ENCODE measurements at regions not wholly inside any gene's neighbourhood (a gene's known extent, or its start where the extent isn't known, plus 50 kb on each side); places are given as distances from the start of the nearest gene placed in this dataset.

- H3K27me3 ChIP-seq (ENCODE audit: control insufficient read depth in 4 of 4, insufficient read depth in 4 of 4, low read length in 3 of 4): no peaks in the 10 kb centered on the region
- H3K27ac ChIP-seq (ENCODE audit: low read depth in 1 of 2, low read length in 2 of 2): no peak overlapping the region
- TF ChIP-seq HNF4A (conservative IDR thresholded peaks at IDR 0.05) (no peak), HNF4G (IDR thresholded peaks at IDR 0.05) (no peak), YY1 (IDR thresholded peaks at IDR 0.05) (no peak), SP1 (IDR thresholded peaks at IDR 0.05) (no peak), TAF1 (conservative IDR thresholded peaks at IDR 0.05) (no peak), FOXA2 (IDR thresholded peaks at IDR 0.05) (no peak), NR2F2 (IDR thresholded peaks at IDR 0.05) (no peak), RAD21 (IDR thresholded peaks at IDR 0.05) (no peak), EGR1 (IDR thresholded peaks at IDR 0.05; ENCODE audit: low read depth in 2 of 2) (no peak), GABPA (IDR thresholded peaks at IDR 0.05 in 1 of 2, conservative IDR thresholded peaks at IDR 0.05 in 1 of 2) (no peak), JUND (IDR thresholded peaks at IDR 0.05) (no peak), RXRA (IDR thresholded peaks at IDR 0.05) (no peak)
- TF ChIP-seq, protein P1, sequence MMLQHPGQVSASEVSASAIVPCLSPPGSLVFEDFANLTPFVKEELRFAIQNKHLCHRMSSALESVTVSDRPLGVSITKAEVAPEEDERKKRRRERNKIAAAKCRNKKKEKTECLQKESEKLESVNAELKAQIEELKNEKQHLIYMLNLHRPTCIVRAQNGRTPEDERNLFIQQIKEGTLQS (IDR thresholded peaks at IDR 0.05): no peak
- TF ChIP-seq, protein P2, sequence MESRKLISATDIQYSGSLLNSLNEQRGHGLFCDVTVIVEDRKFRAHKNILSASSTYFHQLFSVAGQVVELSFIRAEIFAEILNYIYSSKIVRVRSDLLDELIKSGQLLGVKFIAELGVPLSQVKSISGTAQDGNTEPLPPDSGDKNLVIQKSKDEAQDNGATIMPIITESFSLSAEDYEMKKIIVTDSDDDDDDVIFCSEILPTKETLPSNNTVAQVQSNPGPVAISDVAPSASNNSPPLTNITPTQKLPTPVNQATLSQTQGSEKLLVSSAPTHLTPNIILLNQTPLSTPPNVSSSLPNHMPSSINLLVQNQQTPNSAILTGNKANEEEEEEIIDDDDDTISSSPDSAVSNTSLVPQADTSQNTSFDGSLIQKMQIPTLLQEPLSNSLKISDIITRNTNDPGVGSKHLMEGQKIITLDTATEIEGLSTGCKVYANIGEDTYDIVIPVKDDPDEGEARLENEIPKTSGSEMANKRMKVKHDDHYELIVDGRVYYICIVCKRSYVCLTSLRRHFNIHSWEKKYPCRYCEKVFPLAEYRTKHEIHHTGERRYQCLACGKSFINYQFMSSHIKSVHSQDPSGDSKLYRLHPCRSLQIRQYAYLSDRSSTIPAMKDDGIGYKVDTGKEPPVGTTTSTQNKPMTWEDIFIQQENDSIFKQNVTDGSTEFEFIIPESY (IDR thresholded peaks at IDR 0.05): no peak
- TF ChIP-seq, protein P3, sequence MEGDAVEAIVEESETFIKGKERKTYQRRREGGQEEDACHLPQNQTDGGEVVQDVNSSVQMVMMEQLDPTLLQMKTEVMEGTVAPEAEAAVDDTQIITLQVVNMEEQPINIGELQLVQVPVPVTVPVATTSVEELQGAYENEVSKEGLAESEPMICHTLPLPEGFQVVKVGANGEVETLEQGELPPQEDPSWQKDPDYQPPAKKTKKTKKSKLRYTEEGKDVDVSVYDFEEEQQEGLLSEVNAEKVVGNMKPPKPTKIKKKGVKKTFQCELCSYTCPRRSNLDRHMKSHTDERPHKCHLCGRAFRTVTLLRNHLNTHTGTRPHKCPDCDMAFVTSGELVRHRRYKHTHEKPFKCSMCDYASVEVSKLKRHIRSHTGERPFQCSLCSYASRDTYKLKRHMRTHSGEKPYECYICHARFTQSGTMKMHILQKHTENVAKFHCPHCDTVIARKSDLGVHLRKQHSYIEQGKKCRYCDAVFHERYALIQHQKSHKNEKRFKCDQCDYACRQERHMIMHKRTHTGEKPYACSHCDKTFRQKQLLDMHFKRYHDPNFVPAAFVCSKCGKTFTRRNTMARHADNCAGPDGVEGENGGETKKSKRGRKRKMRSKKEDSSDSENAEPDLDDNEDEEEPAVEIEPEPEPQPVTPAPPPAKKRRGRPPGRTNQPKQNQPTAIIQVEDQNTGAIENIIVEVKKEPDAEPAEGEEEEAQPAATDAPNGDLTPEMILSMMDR (IDR thresholded peaks at IDR 0.05; ENCODE audit: low read depth, low read length, missing input control): no peak
- TF ChIP-seq, protein P4, sequence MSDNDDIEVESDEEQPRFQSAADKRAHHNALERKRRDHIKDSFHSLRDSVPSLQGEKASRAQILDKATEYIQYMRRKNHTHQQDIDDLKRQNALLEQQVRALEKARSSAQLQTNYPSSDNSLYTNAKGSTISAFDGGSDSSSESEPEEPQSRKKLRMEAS (IDR thresholded peaks at IDR 0.05): no peak
- no peak for DNase-seq (ENCODE audit: low spot score)
- H3K9me3 ChIP-seq (ENCODE audit: control insufficient read depth in 4 of 4, low read length in 3 of 4): no peaks in the 10 kb centered on the region
- peaks cover 8 to 14% (median 9%) of the 10 kb centered on the region in 4 donors for H3K4me1 ChIP-seq (ENCODE audit: control insufficient read depth in 4 of 4, insufficient read depth in 4 of 4, low read length in 3 of 4)
- H3K4me3 ChIP-seq (ENCODE audit: low read depth in 1 of 3, low read length in 3 of 3): no peak overlapping the region
- 79% methylated on average over 4 of the region's 4 CpGs for WGBS
- no peaks in the 10 kb centered on the region for H3K36me3 ChIP-seq (ENCODE audit: control insufficient read depth in 4 of 4, insufficient read depth in 3 of 4, low read depth in 1 of 4, low read length in 3 of 4)
- no peak overlapping the region for H3K9ac ChIP-seq (ENCODE audit: low read depth in 1 of 2, low read length in 2 of 2)
These were observed 164.5 kb downstream of the PSMG1 start for GRCh38 chr21:39018730-39019129.

- Histone ChIP-seq H3K27me3 (ENCODE audit: control insufficient read depth in 4 of 4, insufficient read depth in 4 of 4, low read length in 3 of 4) (no peaks in the 10 kb centered on the region), H3K9ac (ENCODE audit: low read depth in 1 of 2, low read length in 2 of 2) (no peak overlapping the region), H3K4me3 (ENCODE audit: low read depth in 1 of 3, low read length in 3 of 3) (no peak overlapping the region), H3K9me3 (ENCODE audit: control insufficient read depth in 4 of 4, low read length in 3 of 4) (no peaks in the 10 kb centered on the region), H3K4me1 (ENCODE audit: control insufficient read depth in 4 of 4, insufficient read depth in 4 of 4, low read length in 3 of 4) (peaks cover 8 to 10% (median 8%) of the 10 kb centered on the region in 4 donors), H3K36me3 (ENCODE audit: control insufficient read depth in 4 of 4, insufficient read depth in 3 of 4, low read depth in 1 of 4, low read length in 3 of 4) (no peaks in the 10 kb centered on the region), H3K27ac (ENCODE audit: low read depth in 1 of 2, low read length in 2 of 2) (no peak overlapping the region)
- no peak for DNase-seq (ENCODE audit: low spot score)
- 83% methylated on average over 4 of the region's 4 CpGs for WGBS
- TF ChIP-seq REST (IDR thresholded peaks at IDR 0.05) (no peak), HNF4G (IDR thresholded peaks at IDR 0.05) (no peak), TAF1 (conservative IDR thresholded peaks at IDR 0.05) (no peak), EGR1 (IDR thresholded peaks at IDR 0.05; ENCODE audit: low read depth in 2 of 2) (no peak), GABPA (IDR thresholded peaks at IDR 0.05 in 1 of 2, conservative IDR thresholded peaks at IDR 0.05 in 1 of 2) (no peak), HNF4A (conservative IDR thresholded peaks at IDR 0.05) (no peak), RAD21 (IDR thresholded peaks at IDR 0.05) (no peak), YY1 (IDR thresholded peaks at IDR 0.05) (no peak), SP1 (IDR thresholded peaks at IDR 0.05) (no peak), RXRA (IDR thresholded peaks at IDR 0.05) (no peak), NR2F2 (IDR thresholded peaks at IDR 0.05) (no peak), FOXA1 (IDR thresholded peaks at IDR 0.05) (no peak), FOXA2 (IDR thresholded peaks at IDR 0.05) (no peak)
- TF ChIP-seq, protein P4 (IDR thresholded peaks at IDR 0.05): no peak
- TF ChIP-seq, protein P3 (IDR thresholded peaks at IDR 0.05; ENCODE audit: low read depth, low read length, missing input control): no peak
- TF ChIP-seq, protein P1 (IDR thresholded peaks at IDR 0.05): no peak
These were observed 166.4 kb downstream of the PSMG1 start for GRCh38 chr21:39016740-39017315.
